B cell (primary cell): ENCODE measurements at regions not wholly inside any gene's neighbourhood (a gene's known extent, or its start where the extent isn't known, plus 50 kb on each side); places are given as distances from the start of the nearest gene placed in this dataset.
A peak's percentile ranks its signal among the peaks of the same experiment; 100 is the strongest.

Experiments used
- ATAC-seq: fragments of 200-7000 bp; cut with Tn5 transposase; one replicate; pipeline ENCODE4 v1.10.0; 2021; ENCODE audit warnings: low read depth, mild to moderate bottlenecking, moderate number of reproducible peaks, moderate library complexity
- CTCF ChIA-PET: fragments of 350-600 bp; sonication (Branson Sonifier 250); formaldehyde crosslinking; loops from one replicate; lab custom pipeline; 2021; ENCODE audit warnings: antibody characterized with exemption, inconsistent platforms; lab: Charles Lee
- POLR2A ChIA-PET: fragments of 350-600 bp; sonication (Branson Sonifier 250); formaldehyde crosslinking; loops from one replicate; lab custom pipeline; 2021; ENCODE audit warnings: antibody characterized with exemption; lab: Charles Lee
- DNase-seq: peaks from one replicate; pipeline ENCODE4 v3.0.0; 2013
- H2AFZ ChIP-seq: 2 replicates; pipeline ENCODE4 v1.6.1; 2012; ENCODE audit warnings: mild to moderate bottlenecking, low read depth, low read length; ENCODE audit not compliant: insufficient read depth, poor library complexity, severe bottlenecking
- H3K27ac ChIP-seq, 2 donors: 1 replicate in 1 of 2; 2 replicates in 1 of 2; pipeline ENCODE4 v1.5.1; 2012 to 2013; ENCODE audit warnings: low read length in 2 of 2, mild to moderate bottlenecking in 2 of 2, moderate library complexity in 1 of 2
- H3K27me3 ChIP-seq, 4 experiments: fragments of 200-600 bp in 1 of 4; sonication (generic) in 1 of 4; replicated peaks in 1 of 4; 1 replicate in 2 of 4; 2 replicates in 2 of 4; pipeline versions ENCODE4 v1.6.1 to v1.7.0; 2013 to 2016; ENCODE audit warnings: low read length in 3 of 4, mild to moderate bottlenecking in 2 of 4, mixed read lengths in 1 of 4, moderate library complexity in 1 of 4; ENCODE audit not compliant: insufficient read depth in 4 of 4, control insufficient read depth in 3 of 4; ENCODE audit errors: control extremely low read depth in 1 of 4
- H3K36me3 ChIP-seq, 2 experiments: replicated peaks in 1 of 2; 1 replicate in 1 of 2; 2 replicates in 1 of 2; pipeline versions ENCODE4 v1.6.1 to v1.7.1; 2013; ENCODE audit warnings: low read length in 1 of 2; ENCODE audit not compliant: insufficient read depth in 2 of 2, control insufficient read depth in 1 of 2; ENCODE audit errors: control extremely low read depth in 1 of 2, extremely low read depth in 1 of 2
- H3K4me1 ChIP-seq, 2 donors: fragments of 200-600 bp in 1 of 2; sonication (generic) in 1 of 2; 1 replicate in 1 of 2; 2 replicates in 1 of 2; pipeline versions ENCODE4 v1.5.1 to v1.6.1; 2013 to 2017; ENCODE audit warnings: low read length in 2 of 2; ENCODE audit not compliant: control insufficient read depth in 2 of 2, insufficient read depth in 2 of 2
- H3K4me2 ChIP-seq: replicated peaks from 2 replicates; pipeline ENCODE3; 2012; ENCODE audit warnings: mild to moderate bottlenecking, low read depth, low read length; ENCODE audit not compliant: poor library complexity, severe bottlenecking
- H3K4me3 ChIP-seq, 5 experiments: fragments of 200-600 bp in 1 of 5; sonication (generic) in 1 of 5; 1 replicate in 3 of 5; 2 replicates in 2 of 5; pipeline versions ENCODE4 v1.5.1 to v1.7.0; 2011 to 2016; ENCODE audit warnings: low read length in 4 of 5, mild to moderate bottlenecking in 4 of 5, low read depth in 2 of 5, control low read depth in 1 of 5, moderate library complexity in 1 of 5; ENCODE audit not compliant: insufficient read depth in 1 of 5; ENCODE audit errors: control extremely low read depth in 1 of 5, extremely low read depth in 1 of 5
- H3K79me2 ChIP-seq: fragments of 200-600 bp; sonication (generic); one replicate; pipeline ENCODE4 v1.6.0; 2016; ENCODE audit warnings: low read length; ENCODE audit not compliant: control insufficient read depth, insufficient read depth
- H3K9ac ChIP-seq: fragments of 200-600 bp; sonication (generic); 2 replicates; pipeline ENCODE4 v1.6.1; 2017; ENCODE audit warnings: mild to moderate bottlenecking, low read length, moderate library complexity
- H3K9me3 ChIP-seq, 3 donors: one replicate each; pipeline versions ENCODE4 v1.6.1 to v1.7.1; 2013; ENCODE audit warnings: low read length in 2 of 3; ENCODE audit not compliant: control insufficient read depth in 2 of 3, insufficient read depth in 1 of 3; ENCODE audit errors: control extremely low read depth in 1 of 3
- H4K20me1 ChIP-seq: 2 replicates; pipeline ENCODE4 v1.6.0; 2012; ENCODE audit warnings: mild to moderate bottlenecking, low read length; ENCODE audit not compliant: insufficient read depth, control insufficient read depth, poor library complexity, severe bottlenecking
- H3K27ac Mint-ChIP-seq: one replicate; pipeline ENCODE4 v1.8.0; 2021; ENCODE audit warnings: mixed read lengths
- H3K27me3 Mint-ChIP-seq: one replicate; pipeline ENCODE4 v1.8.0; 2021; ENCODE audit warnings: mixed read lengths
- H3K4me1 Mint-ChIP-seq: one replicate; pipeline ENCODE4 v1.8.0; 2021; ENCODE audit warnings: mixed read lengths
- H3K4me3 Mint-ChIP-seq: one replicate; pipeline ENCODE4 v1.8.0; 2021; ENCODE audit warnings: mixed read lengths
- H3K9me3 Mint-ChIP-seq: one replicate; pipeline ENCODE4 v1.8.0; 2022; ENCODE audit warnings: mixed read lengths; ENCODE audit not compliant: insufficient read depth
- CTCF ChIP-seq: fragments of 200-600 bp; IDR thresholded peaks from one replicate; pipeline ENCODE4 v1.8.0; 2022; ENCODE audit warnings: antibody characterized with exemption, mild to moderate bottlenecking
- EZH2 ChIP-seq: IDR thresholded peaks from 2 replicates; pipeline ENCODE4 v1.6.1; 2012; ENCODE audit warnings: borderline replicate concordance, low read depth, mild to moderate bottlenecking, moderate library complexity, low read length; ENCODE audit not compliant: insufficient read depth, poor library complexity, severe bottlenecking
- WGBS: methylation state at CpG from one replicate; pipeline ENCODE4 v1.1.5; 2013; ENCODE audit warnings: missing lambda C conversion rate; ENCODE audit not compliant: insufficient coverage; 5-methylcytosine and 5-hydroxymethylcytosine counted together
- intact Hi-C: fragments of 100-400 bp; cut with micrococcal nuclease; formaldehyde crosslinking; loops from one replicate; pipeline ENCODE4 v1.10.0; 2022

GRCh38 chr2:8583400-8584173 lies 98.3 kb upstream of the ID2 start:
- Histone ChIP-seq H3K9me3 (peaks cover 0 to 14% (median 0%) of the 10 kb centered on the region in 3 donors), H3K27me3 (peaks cover 0 to 33% (median 6%) of the 10 kb centered on the region in 4 experiments), H3K9ac (peak overlapping the region; percentile 31), H3K79me2 (no peaks in the 10 kb centered on the region), H2AFZ (peak overlapping the region; percentile 3), H4K20me1 (no peaks in the 10 kb centered on the region), H3K4me1 (peaks cover 28 to 45% of the 10 kb centered on the region in 2 donors), H3K36me3 (no peaks in the 10 kb centered on the region), H3K4me2 (peak overlapping the region; percentile 70), H3K27ac (peak overlapping the region in 1 of 2 donors; percentile 73), H3K4me3 (peak overlapping the region in 4 of 5 experiments; percentile 18 to 49 (median 32))
- ATAC-seq, result peak; percentile 95
- H3K4me1 Mint-ChIP-seq, result peaks cover 42% of the 10 kb centered on the region
- ChIA-PET POLR2A (interaction anchor here (0.8 kb wide), 1 partner anchor 106 kb away, joined by 3 read pairs; no protein-coding TSS in a partner anchor), CTCF (no interaction called here)
- intact Hi-C loops, result loop anchor here (2.0 kb wide), 1 partner anchor 99 kb away; the partner anchor contains the start of gene ID2
- TF ChIP-seq CTCF (no peak), EZH2 (no peak)
- H3K9me3 Mint-ChIP-seq, result no peaks in the 10 kb centered on the region
- peak overlapping the region; percentile 67 for H3K27ac Mint-ChIP-seq
- H3K27me3 Mint-ChIP-seq, result peaks cover 36% of the 10 kb centered on the region
- WGBS, result 1% methylated on average over 37 of the region's 39 CpGs
- H3K4me3 Mint-ChIP-seq, result peak overlapping the region; percentile 81
- DNase-seq, result peak; percentile 93
